ENCODE measurements at regions not wholly inside any gene's neighbourhood (a gene's known extent, or its start where the extent isn't known, plus 50 kb on each side); places are given as distances from the start of the nearest gene placed in this dataset.
A peak's percentile ranks its signal among the peaks of the same experiment; 100 is the strongest.

GRCh38 chr10:29184205-29185000 lies 104.5 kb upstream of the LYZL1 start:
- in situ Hi-C loops (cut with HindIII; ENCODE audit: low sequenced_read_pairs): no loop called here
- DNase-seq (ENCODE audit: low read depth, low spot score): no peak
- no peak overlapping the region for H3K4me3 ChIP-seq (ENCODE audit: low read depth, low read length)
- TF ChIP-seq CTCF (IDR thresholded peaks at IDR 0.05; ENCODE audit: low read depth, low read length): no peak

- no peak for TF ChIP-seq CTCF (IDR thresholded peaks at IDR 0.05; ENCODE audit: low read depth, low read length)
- no peak overlapping the region for H3K4me3 ChIP-seq (ENCODE audit: low read depth, low read length)
- no peak for DNase-seq (ENCODE audit: low read depth, low spot score)
- in situ Hi-C loops (cut with HindIII; ENCODE audit: low sequenced_read_pairs): no loop called here
Measured at GRCh38 chr10:29185050-29185449, 103.8 kb upstream of the LYZL1 start.

- no peak for DNase-seq (ENCODE audit: low read depth, low spot score)
- in situ Hi-C loops (cut with HindIII; ENCODE audit: low sequenced_read_pairs): no loop called here
- H3K4me3 ChIP-seq (ENCODE audit: low read depth, low read length): no peak overlapping the region
- TF ChIP-seq CTCF (IDR thresholded peaks at IDR 0.05; ENCODE audit: low read depth, low read length): no peak
Measured at GRCh38 chr10:29186221-29186620, 102.6 kb upstream of the LYZL1 start.

- TF ChIP-seq CTCF (IDR thresholded peaks at IDR 0.05; ENCODE audit: low read depth, low read length): no peak
- no peak overlapping the region for H3K4me3 ChIP-seq (ENCODE audit: low read depth, low read length)
- DNase-seq (ENCODE audit: low read depth, low spot score): peak; percentile 48
- in situ Hi-C loops (cut with HindIII; ENCODE audit: low sequenced_read_pairs): no loop called here
Measured at GRCh38 chr10:29189256-29189655, 99.6 kb upstream of the LYZL1 start.

GRCh38 chr10:29191674-29192073 lies 97.2 kb upstream of the LYZL1 start:
- H3K4me3 ChIP-seq (ENCODE audit: low read depth, low read length): no peak overlapping the region
- in situ Hi-C loops (cut with HindIII; ENCODE audit: low sequenced_read_pairs): no loop called here
- TF ChIP-seq CTCF (IDR thresholded peaks at IDR 0.05; ENCODE audit: low read depth, low read length): no peak
- no peak for DNase-seq (ENCODE audit: low read depth, low spot score)

- DNase-seq (ENCODE audit: low read depth, low spot score): no peak
- H3K4me3 ChIP-seq (ENCODE audit: low read depth, low read length): no peak overlapping the region
- TF ChIP-seq CTCF (IDR thresholded peaks at IDR 0.05; ENCODE audit: low read depth, low read length): no peak
- in situ Hi-C loops (cut with HindIII; ENCODE audit: low sequenced_read_pairs): no loop called here
Measured at GRCh38 chr10:29199339-29199738, 89.5 kb upstream of the LYZL1 start.
